Ishikawa (cell line): ENCODE measurements at regions not wholly inside any gene's neighbourhood (a gene's known extent, or its start where the extent isn't known, plus 50 kb on each side); places are given as distances from the start of the nearest gene placed in this dataset.

Experiments
- CEBPB ChIP-seq: IDR thresholded peaks from 2 replicates; pipeline ENCODE4 v1.6.1; 2012
- CREB1 ChIP-seq: IDR thresholded peaks from 2 replicates; pipeline ENCODE4 v1.6.1; 2012; ENCODE audit warnings: low read depth
- EP300 ChIP-seq: IDR thresholded peaks from 2 replicates; pipeline ENCODE4 v1.6.1; 2012; ENCODE audit warnings: borderline replicate concordance
- FOXM1 ChIP-seq: IDR thresholded peaks from 2 replicates; pipeline ENCODE4 v1.6.1; 2012; ENCODE audit warnings: low read depth, borderline replicate concordance
- MAX ChIP-seq: IDR thresholded peaks from 2 replicates; pipeline ENCODE4 v1.6.1; 2012
- RAD21 ChIP-seq: IDR thresholded peaks from 2 replicates; pipeline ENCODE4 v1.6.1; 2012; ENCODE audit warnings: low read depth
- REST ChIP-seq: IDR thresholded peaks from 2 replicates; pipeline ENCODE4 v1.6.1; 2012; ENCODE audit warnings: low read depth, mild to moderate bottlenecking
- TAF1 ChIP-seq: IDR thresholded peaks from 2 replicates; pipeline ENCODE4 v1.6.1; 2012; ENCODE audit warnings: low read depth, mild to moderate bottlenecking
- TCF12 ChIP-seq: IDR thresholded peaks from 2 replicates; pipeline ENCODE4 v1.6.1; 2012; ENCODE audit warnings: low read depth
- YY1 ChIP-seq: IDR thresholded peaks from 2 replicates; pipeline ENCODE4 v1.6.1; 2012; ENCODE audit warnings: low read depth
- ZBTB7A ChIP-seq: IDR thresholded peaks from 2 replicates; pipeline ENCODE4 v1.6.1; 2012; ENCODE audit warnings: low read depth

- 0 out of 2 replicates have a peak, but pooled peaks have one; percentile 15 for TF ChIP-seq YY1
- no peak for TF ChIP-seq RAD21
- no peak for TF ChIP-seq TAF1
- peak; percentile 70; the same call in 1 of the 2 replicates for TF ChIP-seq EP300
- peak; percentile 34 for TF ChIP-seq MAX
- peak; percentile 34; the same call in 1 of the 2 replicates for TF ChIP-seq TCF12
- TF ChIP-seq CREB1, result no peak
- peak; percentile 68; the same call in 1 of the 2 replicates for TF ChIP-seq FOXM1
- no peak for TF ChIP-seq CEBPB
- no peak for TF ChIP-seq REST
- TF ChIP-seq ZBTB7A, result no peak
These were observed 254.3 kb downstream of the ZBBX start for GRCh38 chr3:167125612-167126407.
